ENCODE measurements at regions not wholly inside any gene's neighbourhood (a gene's known extent, or its start where the extent isn't known, plus 50 kb on each side); places are given as distances from the start of the nearest gene placed in this dataset.

GRCh38 chr10:64750672-64751071 lies 1229.5 kb downstream of the REEP3 start:
- TF ChIP-seq CTCF (IDR thresholded peaks at IDR 0.05; ENCODE audit: low read length) (no peak), EZH2 (IDR thresholded peaks at IDR 0.05; ENCODE audit: borderline replicate concordance, low read length) (no peak)
